ENCODE measurements at regions not wholly inside any gene's neighbourhood (a gene's known extent, or its start where the extent isn't known, plus 50 kb on each side); places are given as distances from the start of the nearest gene placed in this dataset.
A peak's percentile ranks its signal among the peaks of the same experiment; 100 is the strongest.

- H2BK15ac ChIP-seq (ENCODE audit: low read depth, poor library complexity, severe bottlenecking) = no peak overlapping the region
- H2BK5ac ChIP-seq (ENCODE audit: low read depth, low read length, poor library complexity, severe bottlenecking) = no peak overlapping the region
- H3K36me3 ChIP-seq (ENCODE audit: control insufficient read depth in 1 of 2, insufficient read depth in 2 of 2, low read depth in 1 of 2, low read length in 2 of 2) = no peaks in the 10 kb centered on the region
- no peaks in the 10 kb centered on the region for H3K79me1 ChIP-seq (replicated peaks; ENCODE audit: low read length, poor library complexity, severe bottlenecking)
- no peak overlapping the region for H3K4ac ChIP-seq (ENCODE audit: low read depth in 1 of 2, low read length in 2 of 2)
- no peaks in the 10 kb centered on the region for H3K27me3 ChIP-seq (ENCODE audit: control insufficient read depth in 1 of 2, insufficient read depth in 1 of 2, low read length in 2 of 2)
- H3K23ac ChIP-seq (ENCODE audit: low read length in 2 of 2) = no peak overlapping the region
- no peak overlapping the region for H2BK12ac ChIP-seq (ENCODE audit: low read length in 2 of 2)
- no peak overlapping the region for H3K14ac ChIP-seq (ENCODE audit: low read length in 2 of 2)
- H2BK120ac ChIP-seq (ENCODE audit: low read depth, low read length) = no peak overlapping the region
- peaks cover 4% of the 10 kb centered on the region for H3K9me3 ChIP-seq (ENCODE audit: control insufficient read depth, low read length)
- H2AK5ac ChIP-seq (ENCODE audit: low read length, severe bottlenecking) = no peak overlapping the region
- DNase-seq = no peak
- WGBS = 68% methylated on average over 1 of the region's 2 CpGs
- H3K27ac ChIP-seq (ENCODE audit: low read length, poor library complexity, severe bottlenecking) = no peak overlapping the region
- no peak overlapping the region for H3K9ac ChIP-seq (ENCODE audit: low read length)
- H3K4me1 ChIP-seq (ENCODE audit: control insufficient read depth, insufficient read depth, low read depth, low read length) = no peaks in the 10 kb centered on the region
- no peak overlapping the region for H4K8ac ChIP-seq (ENCODE audit: low read length)
- H3K18ac ChIP-seq (ENCODE audit: low read depth in 1 of 2, low read length in 2 of 2) = no peak overlapping the region
- no peak overlapping the region for H4K91ac ChIP-seq (ENCODE audit: low read length)
- H2AFZ ChIP-seq (ENCODE audit: low read depth, low read length) = no peak overlapping the region
- no peak overlapping the region for H3K4me3 ChIP-seq (ENCODE audit: insufficient read depth in 1 of 2, low read depth in 1 of 2, low read length in 2 of 2)
- H3K4me2 ChIP-seq (ENCODE audit: low read length, poor library complexity, severe bottlenecking) = no peak overlapping the region
Observed at GRCh38 chr11:91187314-91187713, 964.5 kb upstream of the CHORDC1 start.

- H3K4ac ChIP-seq (ENCODE audit: low read depth in 1 of 2, low read length in 2 of 2) = no peak overlapping the region
- no peak for DNase-seq
- no CpG with 5 or more reads among the region's 1 CpG for WGBS
Observed at GRCh38 chr11:91178366-91178765, 955.5 kb upstream of the CHORDC1 start.

GRCh38 chr11:91174734-91175133 lies 951.9 kb upstream of the CHORDC1 start:
- Histone ChIP-seq H3K36me3 (ENCODE audit: control insufficient read depth in 1 of 2, insufficient read depth in 2 of 2, low read depth in 1 of 2, low read length in 2 of 2) (no peaks in the 10 kb centered on the region), H3K9ac (ENCODE audit: low read length) (no peak overlapping the region), H2AK5ac (ENCODE audit: low read length, severe bottlenecking) (no peak overlapping the region), H3K14ac (ENCODE audit: low read length in 2 of 2) (no peak overlapping the region), H3K9me3 (ENCODE audit: control insufficient read depth, low read length) (peaks cover 4% of the 10 kb centered on the region), H3K18ac (ENCODE audit: low read depth in 1 of 2, low read length in 2 of 2) (no peak overlapping the region), H3K27ac (ENCODE audit: low read length, poor library complexity, severe bottlenecking) (no peak overlapping the region), H2AFZ (ENCODE audit: low read depth, low read length) (no peak overlapping the region), H2BK15ac (ENCODE audit: low read depth, poor library complexity, severe bottlenecking) (no peak overlapping the region), H3K27me3 (ENCODE audit: control insufficient read depth in 1 of 2, insufficient read depth in 1 of 2, low read length in 2 of 2) (no peaks in the 10 kb centered on the region), H3K4ac (ENCODE audit: low read depth in 1 of 2, low read length in 2 of 2) (no peak overlapping the region), H2BK12ac (ENCODE audit: low read length in 2 of 2) (no peak overlapping the region), H4K8ac (ENCODE audit: low read length) (no peak overlapping the region), H3K4me3 (ENCODE audit: insufficient read depth in 1 of 2, low read depth in 1 of 2, low read length in 2 of 2) (no peak overlapping the region), H2BK5ac (ENCODE audit: low read depth, low read length, poor library complexity, severe bottlenecking) (no peak overlapping the region), H3K4me2 (ENCODE audit: low read length, poor library complexity, severe bottlenecking) (no peak overlapping the region), H3K23ac (ENCODE audit: low read length in 2 of 2) (no peak overlapping the region), H4K91ac (ENCODE audit: low read length) (no peak overlapping the region), H3K79me1 (replicated peaks; ENCODE audit: low read length, poor library complexity, severe bottlenecking) (no peaks in the 10 kb centered on the region), H3K4me1 (ENCODE audit: control insufficient read depth, insufficient read depth, low read depth, low read length) (no peaks in the 10 kb centered on the region), H2BK120ac (ENCODE audit: low read depth, low read length) (no peak overlapping the region)
- DNase-seq = no peak

More at GRCh38 chr11:91178366-91178765, 955.5 kb upstream of the CHORDC1 start:
- no peak overlapping the region for H2AFZ ChIP-seq (ENCODE audit: low read depth, low read length)
- H2BK12ac ChIP-seq (ENCODE audit: low read length in 2 of 2) = no peak overlapping the region
- H3K27ac ChIP-seq (ENCODE audit: low read length, poor library complexity, severe bottlenecking) = no peak overlapping the region
- H3K4me2 ChIP-seq (ENCODE audit: low read length, poor library complexity, severe bottlenecking) = no peak overlapping the region
- H2BK5ac ChIP-seq (ENCODE audit: low read depth, low read length, poor library complexity, severe bottlenecking) = no peak overlapping the region
- no peaks in the 10 kb centered on the region for H3K4me1 ChIP-seq (ENCODE audit: control insufficient read depth, insufficient read depth, low read depth, low read length)
- no peak overlapping the region for H3K23ac ChIP-seq (ENCODE audit: low read length in 2 of 2)
- no peak overlapping the region for H3K18ac ChIP-seq (ENCODE audit: low read depth in 1 of 2, low read length in 2 of 2)
- no peaks in the 10 kb centered on the region for H3K27me3 ChIP-seq (ENCODE audit: control insufficient read depth in 1 of 2, insufficient read depth in 1 of 2, low read length in 2 of 2)
- no peaks in the 10 kb centered on the region for H3K36me3 ChIP-seq (ENCODE audit: control insufficient read depth in 1 of 2, insufficient read depth in 2 of 2, low read depth in 1 of 2, low read length in 2 of 2)
- peaks cover 11% of the 10 kb centered on the region for H3K9me3 ChIP-seq (ENCODE audit: control insufficient read depth, low read length)
- H2AK5ac ChIP-seq (ENCODE audit: low read length, severe bottlenecking) = no peak overlapping the region
- no peak overlapping the region for H3K9ac ChIP-seq (ENCODE audit: low read length)
- no peak overlapping the region for H3K14ac ChIP-seq (ENCODE audit: low read length in 2 of 2)
- H4K91ac ChIP-seq (ENCODE audit: low read length) = no peak overlapping the region
- H2BK15ac ChIP-seq (ENCODE audit: low read depth, poor library complexity, severe bottlenecking) = no peak overlapping the region
- H4K8ac ChIP-seq (ENCODE audit: low read length) = no peak overlapping the region
- H3K4me3 ChIP-seq (ENCODE audit: insufficient read depth in 1 of 2, low read depth in 1 of 2, low read length in 2 of 2) = no peak overlapping the region
- no peak overlapping the region for H2BK120ac ChIP-seq (ENCODE audit: low read depth, low read length)
- H3K79me1 ChIP-seq (replicated peaks; ENCODE audit: low read length, poor library complexity, severe bottlenecking) = no peaks in the 10 kb centered on the region

- H3K79me1 ChIP-seq (replicated peaks; ENCODE audit: low read length, poor library complexity, severe bottlenecking) = no peaks in the 10 kb centered on the region
- peaks cover 4% of the 10 kb centered on the region for H3K9me3 ChIP-seq (ENCODE audit: control insufficient read depth, low read length)
- no peak overlapping the region for H3K4me3 ChIP-seq (ENCODE audit: insufficient read depth in 1 of 2, low read depth in 1 of 2, low read length in 2 of 2)
- H2BK120ac ChIP-seq (ENCODE audit: low read depth, low read length) = no peak overlapping the region
- no peak overlapping the region for H3K4ac ChIP-seq (ENCODE audit: low read depth in 1 of 2, low read length in 2 of 2)
- no peak overlapping the region for H4K8ac ChIP-seq (ENCODE audit: low read length)
- H3K14ac ChIP-seq (ENCODE audit: low read length in 2 of 2) = no peak overlapping the region
- no peak overlapping the region for H3K18ac ChIP-seq (ENCODE audit: low read depth in 1 of 2, low read length in 2 of 2)
- no peak overlapping the region for H3K4me2 ChIP-seq (ENCODE audit: low read length, poor library complexity, severe bottlenecking)
- no peak overlapping the region for H2BK12ac ChIP-seq (ENCODE audit: low read length in 2 of 2)
- H3K27ac ChIP-seq (ENCODE audit: low read length, poor library complexity, severe bottlenecking) = peak overlapping the region; percentile 19
- H3K4me1 ChIP-seq (ENCODE audit: control insufficient read depth, insufficient read depth, low read depth, low read length) = no peaks in the 10 kb centered on the region
- DNase-seq = no peak
- H4K91ac ChIP-seq (ENCODE audit: low read length) = no peak overlapping the region
- H3K9ac ChIP-seq (ENCODE audit: low read length) = no peak overlapping the region
- H3K23ac ChIP-seq (ENCODE audit: low read length in 2 of 2) = no peak overlapping the region
- WGBS = 80% methylated on average over 2 of the region's 2 CpGs
- no peak overlapping the region for H2BK5ac ChIP-seq (ENCODE audit: low read depth, low read length, poor library complexity, severe bottlenecking)
- no peak overlapping the region for H2AK5ac ChIP-seq (ENCODE audit: low read length, severe bottlenecking)
- H3K27me3 ChIP-seq (ENCODE audit: control insufficient read depth in 1 of 2, insufficient read depth in 1 of 2, low read length in 2 of 2) = no peaks in the 10 kb centered on the region
- no peak overlapping the region for H2BK15ac ChIP-seq (ENCODE audit: low read depth, poor library complexity, severe bottlenecking)
- H2AFZ ChIP-seq (ENCODE audit: low read depth, low read length) = no peak overlapping the region
- no peaks in the 10 kb centered on the region for H3K36me3 ChIP-seq (ENCODE audit: control insufficient read depth in 1 of 2, insufficient read depth in 2 of 2, low read depth in 1 of 2, low read length in 2 of 2)
Observed at GRCh38 chr11:91174193-91174592, 951.3 kb upstream of the CHORDC1 start.

All from mesenchymal stem cell (in vitro differentiated cells and primary cell).